Right renal pelvis (tissue), 4 donors: ENCODE measurements at regions not wholly inside any gene's neighbourhood (a gene's known extent, or its start where the extent isn't known, plus 50 kb on each side); places are given as distances from the start of the nearest gene placed in this dataset.
"Not testable (repeated sequence)": the region's sequence is repeated elsewhere in the genome, so short reads cannot be mapped to it uniquely, and the experiment has no call there.

Source experiments
- DNase-seq, 4 donors: peaks; one replicate each; pipeline ENCODE4 v3.0.0-alpha.2; 2013; ENCODE audit warnings: low read depth in 4 of 4, low spot score in 3 of 4, missing footprints in 1 of 4

DNA sequence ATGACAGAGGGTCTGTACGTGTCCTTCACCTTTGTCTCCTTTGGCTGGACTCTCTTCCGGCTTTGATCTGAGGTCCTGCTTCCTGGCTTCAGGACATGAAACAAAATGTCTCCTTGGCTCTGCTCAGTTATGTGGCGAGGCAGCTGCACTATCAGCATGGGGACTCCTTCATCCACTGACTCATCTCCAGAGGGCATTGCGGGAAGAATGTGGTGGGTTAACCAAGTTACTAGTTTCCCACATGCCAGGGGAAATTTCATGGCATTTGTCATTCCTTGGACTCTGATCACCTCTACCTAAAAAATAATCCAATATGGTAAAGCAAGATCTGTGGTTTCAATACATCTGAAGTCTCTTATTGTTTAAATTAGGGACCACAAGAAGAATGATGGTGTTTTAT is 259.7 kb downstream of the MED10 start:
- no peak for DNase-seq

GRCh38 chr5:6117212-6117611 is 261.1 kb downstream of the MED10 start:
- no peak for DNase-seq

- DNase-seq = no peak
Measured at GRCh38 chr5:6115852-6116251, 262.5 kb downstream of the MED10 start.

DNA sequence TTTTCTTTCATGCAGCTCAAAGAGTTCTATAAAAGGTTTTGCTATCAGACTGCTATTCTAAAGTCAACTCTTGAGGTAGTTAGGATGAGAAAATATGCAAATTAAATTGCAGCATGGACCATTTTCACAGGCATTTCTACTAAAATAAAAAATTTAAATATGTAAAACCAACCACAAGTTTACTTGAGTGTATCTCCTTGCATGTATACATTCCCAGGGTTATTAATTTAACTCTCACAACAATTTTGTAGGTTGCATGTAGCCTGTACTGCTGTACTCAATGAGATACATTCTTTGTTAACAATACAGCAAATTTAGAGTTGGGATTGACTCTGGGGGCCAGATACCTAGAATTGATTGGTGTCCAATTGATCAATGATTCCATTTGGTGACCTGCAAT is 265.8 kb downstream of the MED10 start:
- DNase-seq = no peak

- DNase-seq = no peak
Measured at GRCh38 chr5:6112125-6112524, 266.2 kb downstream of the MED10 start.

GRCh38 chr5:6111131-6111530 is 267.2 kb downstream of the MED10 start:
- DNase-seq = no peak

DNA sequence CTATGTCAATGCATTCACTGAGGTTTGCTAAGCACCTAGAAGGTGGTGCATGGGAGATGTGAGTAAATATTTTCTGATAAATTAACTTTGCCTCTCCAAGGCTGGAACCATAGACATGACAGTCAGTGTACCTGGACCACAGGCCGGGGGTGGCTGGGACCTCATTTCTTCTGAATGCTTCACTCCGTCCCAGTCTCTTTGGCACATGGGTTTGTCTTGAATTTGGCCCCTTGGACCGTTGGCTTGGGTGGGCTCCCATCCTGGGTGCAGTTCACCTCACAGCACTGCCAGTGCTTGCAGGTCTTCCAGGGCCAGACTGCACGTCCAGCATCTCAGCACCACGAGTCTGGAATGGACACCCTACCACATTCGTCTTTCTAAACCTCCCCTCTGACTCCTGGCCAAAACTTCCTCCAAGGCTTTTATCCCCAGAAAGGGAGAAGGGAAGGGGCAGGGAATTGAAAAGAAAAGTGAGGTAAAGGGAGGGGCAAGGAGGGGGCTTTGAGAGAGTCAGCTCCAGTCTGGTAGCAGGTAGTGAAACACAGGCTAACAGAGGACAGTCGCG is 267.8 kb downstream of the MED10 start:
- DNase-seq = no peak

GRCh38 chr5:6108981-6109825 is 269.1 kb downstream of the MED10 start:
- no peak for DNase-seq

DNA sequence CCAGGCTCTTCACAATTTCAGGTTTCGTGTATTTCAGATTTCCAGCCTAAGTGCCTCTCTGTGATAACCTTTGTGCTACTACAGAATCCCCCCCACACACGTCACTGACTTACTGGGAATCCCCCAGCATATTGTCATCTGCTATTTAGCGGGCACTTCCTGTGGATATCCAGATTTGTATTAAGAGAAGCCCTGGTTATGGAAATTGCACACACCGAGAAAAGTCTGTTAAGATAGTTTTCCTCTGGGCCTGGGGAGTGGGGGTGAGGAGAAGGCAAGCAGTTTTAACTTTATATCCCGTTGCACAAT is 269.9 kb downstream of the MED10 start:
- DNase-seq = no peak

- DNase-seq = no peak
Measured at GRCh38 chr5:6107675-6108539, 270.4 kb downstream of the MED10 start.

DNA sequence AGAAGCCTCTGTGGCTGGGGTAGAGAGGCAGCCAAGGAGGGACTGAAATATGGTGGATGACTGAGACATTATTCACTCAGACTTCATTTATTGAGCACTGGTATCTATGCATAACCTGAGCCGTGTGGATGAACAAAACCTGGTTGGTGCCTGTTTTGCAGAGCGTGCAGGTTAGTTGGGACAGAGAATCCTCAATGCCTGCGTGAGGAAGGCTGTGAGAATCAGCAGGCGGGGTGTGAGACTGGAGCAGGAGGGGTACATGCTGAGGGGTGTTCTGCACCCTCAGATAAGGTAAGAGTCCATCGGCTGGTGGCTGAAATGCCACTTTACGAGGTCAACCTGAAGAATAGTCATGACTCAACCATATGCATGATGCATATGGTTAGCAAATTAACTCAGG is 271.6 kb downstream of the MED10 start:
- no peak for DNase-seq

GRCh38 chr5:6105320-6105719 is 273.0 kb downstream of the MED10 start:
- DNase-seq = no peak

DNA sequence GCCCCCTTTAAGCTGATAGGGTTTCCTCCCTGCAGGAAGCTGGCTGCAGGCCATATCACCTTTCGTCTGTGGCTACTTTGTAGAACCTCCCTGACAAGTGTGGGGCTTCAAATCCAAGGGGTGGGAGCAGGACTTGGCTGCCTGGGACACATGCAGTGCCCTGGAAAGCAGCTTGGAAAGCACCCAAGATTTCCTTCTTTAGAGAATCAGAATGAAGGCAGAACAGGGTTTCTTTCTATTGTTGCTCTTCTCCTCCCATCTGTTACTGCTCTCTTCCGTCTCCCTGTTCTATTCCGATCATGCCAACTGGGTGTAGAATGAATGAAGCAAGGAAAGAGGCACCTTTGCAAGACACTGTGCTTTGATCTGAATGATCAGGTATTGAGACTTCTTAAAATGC is 282.2 kb downstream of the MED10 start:
- DNase-seq = no peak

- DNase-seq = not testable (repeated sequence)
Measured at GRCh38 chr5:6094180-6094579, 284.2 kb downstream of the MED10 start.

GRCh38 chr5:6090838-6091237 is 287.5 kb downstream of the MED10 start:
- no peak for DNase-seq

GRCh38 chr5:6090079-6090654 is 288.2 kb downstream of the MED10 start:
- DNase-seq = no peak

DNA sequence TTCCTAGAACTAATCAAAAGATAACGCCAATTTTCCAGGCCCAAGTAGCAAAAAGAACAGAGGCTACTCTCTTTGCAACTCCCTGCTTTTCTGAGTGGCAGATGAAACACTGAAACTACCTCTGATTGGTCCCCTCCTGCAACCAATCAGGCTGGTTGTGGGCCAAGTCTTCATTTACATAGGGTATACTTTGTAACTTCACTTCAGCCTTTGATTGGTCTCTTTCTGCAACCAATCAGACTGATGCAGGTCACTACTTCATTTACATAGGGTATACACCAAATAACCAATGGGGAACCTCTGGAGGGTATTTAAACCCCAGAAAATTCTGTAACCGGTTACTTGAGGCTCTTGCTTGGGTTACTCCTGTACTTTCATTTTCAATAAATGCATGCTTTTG is 289.6 kb downstream of the MED10 start:
- no peak for DNase-seq

- DNase-seq = no peak
Measured at GRCh38 chr5:6087576-6087975, 290.8 kb downstream of the MED10 start.

GRCh38 chr5:6086871-6087270 is 291.5 kb downstream of the MED10 start:
- DNase-seq = no peak

DNA sequence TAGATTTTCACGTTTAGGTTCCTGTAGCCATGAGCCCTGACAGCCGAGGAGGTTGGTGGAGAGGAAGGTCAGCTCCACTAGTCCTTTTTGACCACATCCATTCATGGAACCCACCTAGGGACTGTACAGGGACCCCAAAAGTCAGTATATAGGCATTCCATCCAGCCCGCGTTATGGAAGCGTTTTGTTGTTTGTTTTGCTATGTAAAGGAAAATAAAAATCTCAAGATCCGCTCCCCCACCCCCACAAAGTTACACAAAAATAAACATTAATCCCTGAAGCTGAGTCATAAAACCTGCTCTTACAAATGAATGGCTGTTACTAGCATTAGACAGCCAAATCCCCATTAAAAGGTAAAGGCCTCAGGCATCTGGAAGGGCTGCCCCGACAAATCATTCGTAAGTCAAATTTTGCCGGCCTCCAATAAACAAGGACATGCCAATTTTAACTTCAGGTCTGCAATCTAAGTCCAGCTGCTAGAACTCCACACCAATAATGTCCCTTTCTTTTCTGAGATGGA is 292.9 kb downstream of the MED10 start:
- DNase-seq = no peak

GRCh38 chr5:6084836-6085235 is 293.5 kb downstream of the MED10 start:
- DNase-seq = no peak
